NCI-H1105 (cell line): ENCODE measurements at regions not wholly inside any gene's neighbourhood (a gene's known extent, or its start where the extent isn't known, plus 50 kb on each side); places are given as distances from the start of the nearest gene placed in this dataset.

Experiments used
- DNase-seq: peaks from one replicate; lab custom pipeline; 2025; lab: John Stamatoyannopoulos, UW

DNA sequence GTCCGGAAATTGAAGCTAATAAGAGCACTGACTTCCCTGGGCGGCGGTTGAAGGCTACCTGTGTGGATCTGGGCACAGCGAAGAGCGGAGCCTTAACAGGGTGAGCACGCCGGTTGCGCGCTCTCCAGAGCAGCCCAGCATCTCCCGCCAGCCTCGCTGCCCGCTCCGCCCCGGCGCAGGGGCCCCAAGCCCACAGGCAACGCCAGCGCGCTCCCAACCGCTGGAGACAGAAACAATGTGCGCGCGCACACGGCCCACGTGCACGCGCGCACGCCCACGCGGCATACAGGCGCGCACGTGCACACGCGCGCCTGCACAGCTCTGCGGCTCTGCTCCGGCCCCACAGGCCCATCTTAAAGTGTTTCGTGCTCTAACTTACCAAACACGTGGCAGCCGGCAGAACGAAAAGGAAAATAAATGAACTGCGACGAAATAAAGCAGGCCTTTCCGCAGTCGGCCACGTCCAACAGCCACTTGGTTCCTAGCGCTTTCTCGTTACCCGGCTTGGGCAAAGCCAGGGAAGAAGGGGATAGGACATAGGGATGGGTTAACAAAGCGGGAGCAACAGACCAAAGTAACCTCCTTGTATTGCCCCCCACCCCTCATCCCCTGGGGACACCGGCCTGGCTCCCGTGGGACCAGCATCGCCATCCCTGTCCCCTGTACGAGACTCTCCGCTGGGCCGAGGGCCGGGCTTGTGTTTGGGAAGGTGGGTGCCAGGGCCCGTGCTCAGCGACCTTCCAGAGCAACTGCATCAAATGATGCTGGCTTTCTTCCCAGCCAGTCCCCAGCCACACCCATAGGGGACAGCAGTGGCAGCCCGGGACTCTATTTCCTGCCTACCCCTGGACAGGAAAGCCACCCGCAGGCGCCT is 203.7 kb downstream of the ABHD5 start:
- DNase-seq = no peak

DNA sequence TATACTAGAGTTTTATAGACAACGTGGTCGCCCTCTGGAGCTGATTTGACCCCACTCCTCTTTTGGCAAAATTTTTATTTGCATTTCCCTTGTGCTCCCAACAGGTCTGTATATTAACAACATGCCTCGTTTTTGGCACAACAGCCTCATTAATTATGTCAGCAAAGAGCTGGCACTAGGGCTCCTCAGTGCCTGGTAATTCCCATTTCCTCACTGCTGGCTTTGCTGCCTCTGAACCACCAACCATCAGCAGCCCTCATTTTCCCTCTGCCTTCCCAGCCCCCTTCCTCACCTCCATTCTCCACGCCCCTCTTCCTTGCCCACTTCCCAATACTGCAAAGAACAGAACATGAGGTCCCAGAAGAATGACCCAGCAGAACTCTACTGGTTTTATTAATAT is 204.8 kb downstream of the ABHD5 start:
- peak; percentile 17 for DNase-seq

DNA sequence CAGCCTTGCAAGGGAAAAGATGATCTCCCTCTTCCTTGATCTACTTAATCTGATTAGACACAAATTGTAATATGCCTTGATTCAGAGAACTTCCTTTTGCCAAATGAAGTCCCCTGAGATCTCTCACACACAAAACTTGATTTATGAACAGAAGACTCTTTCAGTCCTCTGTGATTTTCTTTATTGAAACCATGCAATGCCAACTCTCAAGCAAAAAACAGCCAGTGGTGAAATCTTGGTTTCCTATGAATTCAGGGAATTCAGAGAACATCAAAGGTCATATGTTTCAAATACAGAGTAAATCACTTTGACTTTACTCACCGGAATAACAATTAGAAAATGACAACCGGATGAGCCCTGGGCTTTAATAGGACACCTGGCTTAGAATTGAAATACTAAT is 211.7 kb downstream of the ABHD5 start:
- no peak for DNase-seq

DNA sequence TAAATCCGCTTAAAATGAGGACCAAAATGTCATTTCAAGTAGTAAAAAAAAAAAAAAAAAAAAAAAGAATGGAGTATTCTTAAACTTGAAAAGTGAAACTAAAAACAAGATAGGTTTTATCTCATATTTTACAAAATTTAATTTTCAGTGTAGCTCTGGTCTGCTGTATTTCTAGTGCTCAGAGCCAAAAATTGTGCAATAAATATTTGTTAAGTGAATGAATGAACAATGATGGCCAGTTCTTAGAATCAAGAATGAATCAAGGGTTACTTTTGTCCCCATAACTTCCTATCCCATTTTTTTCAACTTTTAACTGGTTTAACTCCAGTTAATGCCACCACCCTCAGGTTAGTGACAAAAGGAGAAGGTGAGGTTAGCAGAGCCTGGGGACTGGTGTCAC is 214.4 kb downstream of the ABHD5 start:
- no peak for DNase-seq

DNA sequence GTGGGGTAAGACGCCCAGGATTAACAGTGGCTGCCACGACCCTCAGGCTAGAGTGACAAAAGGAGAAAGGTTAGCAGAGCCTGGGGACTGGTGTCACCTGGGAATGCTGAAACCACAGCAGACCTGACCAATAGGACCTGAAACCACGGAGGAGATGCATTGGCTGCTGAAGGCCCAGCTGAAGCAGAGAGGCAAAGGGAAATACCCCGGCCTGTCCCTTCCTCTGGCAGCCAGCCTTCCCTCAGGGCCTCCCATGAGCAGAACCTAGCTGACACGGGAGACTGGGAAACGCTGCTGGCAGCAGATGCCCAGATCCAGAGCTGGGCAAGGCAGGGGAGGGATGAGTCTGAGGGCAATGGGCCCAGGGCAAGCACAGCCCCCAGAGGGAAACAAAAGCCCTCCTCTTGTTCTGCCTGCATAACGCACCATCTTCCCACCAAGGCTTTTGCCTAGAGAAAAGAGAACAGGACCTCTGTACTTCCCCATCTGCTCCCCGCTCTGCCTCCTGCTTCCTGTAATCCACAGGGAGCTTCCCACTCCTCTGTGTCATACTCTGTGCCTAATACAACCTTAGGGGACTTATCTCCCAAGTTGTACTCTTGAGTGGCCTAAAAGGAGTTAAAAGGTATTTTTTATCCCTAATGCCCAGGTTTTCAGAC is 216.2 kb downstream of the ABHD5 start:
- DNase-seq = no peak

DNA sequence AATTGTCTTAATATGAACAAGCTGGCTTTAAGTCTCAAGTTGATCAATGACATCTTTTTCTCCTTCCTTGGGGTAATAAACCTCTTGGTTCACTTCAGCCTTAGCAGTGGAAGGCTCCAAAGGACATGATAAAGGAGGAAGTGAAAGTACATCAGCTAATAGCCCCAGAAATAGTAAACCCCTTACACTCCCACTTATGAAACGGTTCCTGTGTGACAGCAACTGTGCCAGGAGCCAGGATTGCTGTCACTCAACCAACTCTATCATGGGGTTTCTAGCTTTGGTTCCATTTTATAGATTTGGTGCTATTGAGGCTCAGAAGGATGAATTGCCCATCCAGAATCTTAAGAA is 216.7 kb downstream of the ABHD5 start:
- no peak for DNase-seq

DNA sequence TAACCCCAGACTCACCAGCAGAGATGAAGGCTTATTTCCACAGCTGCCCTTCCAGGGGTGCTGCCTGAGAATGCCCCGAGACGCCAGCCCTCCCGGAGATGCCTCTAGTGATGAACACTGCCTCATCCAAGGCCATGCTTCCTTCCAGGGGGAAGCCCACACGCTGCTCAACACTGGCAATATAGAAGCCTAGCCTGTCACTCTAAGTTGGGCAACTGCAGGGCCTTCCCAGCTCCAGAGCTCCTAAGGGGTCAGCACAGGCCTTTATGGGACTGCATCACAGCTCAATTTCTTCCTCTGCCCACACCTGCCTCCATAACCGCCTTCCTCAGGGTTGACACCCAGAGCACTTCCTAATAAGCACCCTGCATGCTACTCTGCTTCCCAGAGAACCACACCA is 217.7 kb downstream of the ABHD5 start:
- no peak for DNase-seq

DNA sequence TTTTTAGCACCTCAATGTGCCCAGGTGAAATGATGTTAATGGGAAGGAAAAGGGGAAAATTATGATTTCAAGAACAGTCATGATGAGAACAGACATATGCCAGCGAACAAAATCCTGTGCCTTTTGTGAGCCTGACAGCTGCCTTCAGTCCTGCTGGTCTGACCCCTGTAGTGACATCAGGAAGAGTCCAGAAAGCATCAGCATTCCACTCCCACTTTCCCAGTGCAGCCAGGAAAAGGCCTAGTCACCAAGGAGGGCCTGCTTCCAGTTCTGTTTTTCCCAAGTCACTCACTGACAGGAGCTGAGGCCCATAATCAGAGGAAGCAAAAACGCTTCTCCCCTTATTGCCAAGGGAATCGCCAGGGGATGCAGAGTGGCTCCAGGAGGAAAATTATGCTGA is 218.4 kb downstream of the ABHD5 start:
- no peak for DNase-seq

DNA sequence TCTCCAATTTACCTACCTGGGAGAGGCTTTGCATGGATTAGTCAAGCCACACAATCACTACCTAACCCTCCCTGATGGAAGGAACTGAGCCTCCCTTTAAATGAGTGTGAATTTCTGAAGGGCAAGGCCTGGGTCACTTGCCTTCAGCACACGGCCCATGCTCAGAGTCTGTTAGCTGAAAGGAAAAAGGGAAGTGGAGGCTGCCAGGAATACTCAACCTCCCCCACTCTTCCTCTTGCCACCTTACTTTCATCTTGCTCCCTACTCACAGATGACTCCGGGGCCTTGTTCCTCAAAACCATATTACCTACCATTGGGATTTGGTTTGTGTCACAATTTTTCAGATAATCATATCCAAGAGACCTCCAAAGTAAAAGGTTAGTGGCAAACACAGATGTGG is 220.0 kb downstream of the ABHD5 start:
- DNase-seq = no peak

DNA sequence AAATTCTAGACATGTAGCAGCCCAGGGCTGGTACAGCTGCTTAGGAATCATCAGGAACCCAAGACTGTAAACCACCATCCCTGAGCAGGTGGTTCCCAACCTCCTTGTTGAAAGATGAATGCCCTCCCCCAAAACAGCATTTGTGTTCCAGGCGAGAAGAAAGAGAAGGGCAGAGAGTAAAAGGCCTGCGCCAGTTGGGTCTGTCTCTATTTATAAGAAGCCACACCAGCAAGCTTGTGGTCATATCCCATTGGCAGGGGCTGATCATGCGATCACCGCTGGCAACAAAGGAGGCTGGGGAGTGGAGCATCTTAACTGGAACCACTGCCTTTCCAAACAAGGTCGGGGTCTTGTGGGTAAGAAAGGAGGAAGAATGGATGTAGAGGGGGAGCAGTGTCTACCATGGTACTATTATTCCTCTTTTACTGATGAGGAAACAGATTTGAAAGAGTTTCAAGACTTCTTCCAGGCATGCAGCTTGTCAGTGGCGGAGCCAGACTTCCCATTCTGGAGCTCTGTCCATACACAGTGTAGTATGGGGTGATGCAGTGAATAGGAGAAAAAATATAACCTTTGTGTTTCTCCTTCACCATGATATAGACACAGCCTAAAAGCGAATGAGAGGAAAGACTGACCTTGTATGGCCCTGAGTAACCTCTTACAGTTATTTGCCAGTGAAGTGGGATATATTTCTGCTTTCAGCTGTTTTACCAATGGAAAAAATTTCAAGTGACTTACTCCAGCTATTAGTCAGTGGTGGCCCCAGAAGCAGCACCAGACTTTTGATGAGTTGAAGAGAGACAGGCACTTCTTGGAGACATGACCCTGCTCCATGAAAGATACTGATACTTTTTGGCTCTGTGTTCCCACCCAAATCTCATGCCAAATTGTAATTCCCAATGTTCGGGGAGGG is 222.6 kb downstream of the ABHD5 start:
- no peak for DNase-seq

DNA sequence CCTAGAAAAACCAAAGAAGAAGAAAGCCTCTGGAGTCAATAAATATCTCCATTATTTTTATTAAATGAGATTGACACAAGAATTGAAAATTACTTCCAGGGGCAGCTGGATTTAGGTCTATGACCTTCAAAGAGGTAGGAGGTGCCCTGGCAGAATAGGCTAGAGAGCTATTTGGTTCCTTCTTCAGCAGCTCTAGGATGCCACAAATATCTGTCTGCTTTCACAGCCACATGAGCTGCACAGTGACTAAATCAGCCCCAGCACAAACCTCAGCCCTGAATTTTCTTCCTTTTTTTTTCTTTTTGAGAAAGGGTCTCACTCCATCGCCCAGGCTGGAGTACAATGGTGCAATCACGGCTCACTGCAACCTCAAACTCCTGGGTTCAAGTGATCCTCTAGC is 223.5 kb downstream of the ABHD5 start:
- DNase-seq = no peak

DNA sequence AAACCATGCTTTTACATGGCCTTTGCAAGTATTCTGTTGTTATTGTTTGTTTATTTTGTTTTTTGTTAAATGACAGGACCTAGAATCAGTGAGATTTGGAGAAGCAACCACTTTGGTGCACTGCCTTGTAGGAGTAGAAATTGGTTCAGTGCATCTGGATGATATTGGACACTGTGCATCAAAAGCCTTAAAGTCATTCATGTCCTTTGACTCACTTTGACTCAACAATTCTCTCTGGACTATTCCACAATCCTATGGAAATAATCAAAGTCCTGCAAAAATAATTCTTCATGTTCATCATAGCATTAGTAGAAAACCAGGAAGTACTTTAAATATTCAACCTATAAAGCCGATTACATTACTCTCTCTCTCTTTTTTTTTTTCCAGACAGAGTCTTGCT is 224.8 kb downstream of the ABHD5 start:
- no peak for DNase-seq

DNA sequence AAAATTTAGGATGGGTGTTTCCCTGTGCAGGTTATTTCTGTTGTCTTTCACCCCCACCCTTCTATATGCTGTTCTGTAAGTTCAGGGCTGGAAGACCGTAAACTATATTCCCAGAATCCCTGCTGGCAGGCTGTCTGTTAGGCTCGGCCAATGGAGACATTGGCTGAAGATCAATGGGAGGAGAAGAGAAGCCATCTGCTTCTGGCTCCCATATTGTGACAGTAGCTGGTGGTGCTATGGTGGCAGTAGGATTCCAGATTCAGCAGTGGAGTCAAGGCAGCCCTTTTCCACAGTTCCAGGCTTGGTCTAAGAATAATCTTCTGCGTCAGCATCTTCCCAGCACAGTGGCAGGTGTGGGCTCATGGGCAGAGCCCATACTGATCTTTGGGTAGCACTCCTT is 226.6 kb downstream of the ABHD5 start:
- no peak for DNase-seq

DNA sequence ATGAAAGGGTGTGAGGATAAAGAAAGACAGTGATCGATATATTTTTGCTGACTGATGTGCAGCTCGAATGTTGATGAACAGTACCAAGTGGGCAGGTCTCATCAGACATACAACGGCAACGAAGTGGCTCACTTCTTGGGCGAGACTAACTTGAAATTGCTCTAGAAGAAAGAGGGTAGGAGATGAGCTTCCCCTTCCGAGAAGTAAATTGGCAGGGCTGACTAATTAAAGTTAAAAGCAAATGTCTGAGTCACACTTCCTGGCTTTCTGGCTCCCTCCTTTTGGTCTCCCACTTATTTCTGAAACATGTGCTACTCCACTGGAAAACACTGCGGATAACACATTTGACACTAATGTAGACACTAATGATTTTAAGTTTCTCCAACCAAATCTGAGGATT is 228.3 kb downstream of the ABHD5 start:
- DNase-seq = no peak

DNA sequence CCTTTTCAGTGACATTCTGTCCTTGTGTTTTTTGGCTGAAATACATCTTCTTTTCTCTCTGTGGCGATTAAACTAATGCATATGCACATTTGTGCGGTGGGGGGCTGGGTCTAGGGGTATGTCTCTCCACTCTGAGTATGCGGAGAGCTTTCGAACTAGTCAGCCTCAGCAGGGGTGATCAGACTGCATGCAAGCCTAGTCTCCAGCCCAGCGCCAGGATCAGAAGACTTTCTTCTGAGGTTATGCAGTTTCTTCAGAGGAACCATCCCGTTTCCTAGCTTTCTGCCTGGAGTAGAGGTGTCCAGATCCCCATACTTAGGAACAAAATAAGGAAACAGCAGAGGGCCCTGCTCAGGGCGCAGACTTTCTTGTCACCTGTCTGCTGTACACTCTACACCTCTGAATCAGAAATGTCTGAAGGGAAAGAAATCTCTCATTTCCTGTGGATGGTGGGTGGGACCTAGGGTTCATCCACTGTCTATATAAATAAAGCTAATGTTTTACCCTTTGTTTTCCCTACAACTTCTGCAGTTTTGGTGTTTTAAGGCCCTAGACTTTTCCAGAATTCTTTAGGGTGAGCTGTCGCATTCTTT is 230.4 kb downstream of the ABHD5 start:
- DNase-seq = no peak

DNA sequence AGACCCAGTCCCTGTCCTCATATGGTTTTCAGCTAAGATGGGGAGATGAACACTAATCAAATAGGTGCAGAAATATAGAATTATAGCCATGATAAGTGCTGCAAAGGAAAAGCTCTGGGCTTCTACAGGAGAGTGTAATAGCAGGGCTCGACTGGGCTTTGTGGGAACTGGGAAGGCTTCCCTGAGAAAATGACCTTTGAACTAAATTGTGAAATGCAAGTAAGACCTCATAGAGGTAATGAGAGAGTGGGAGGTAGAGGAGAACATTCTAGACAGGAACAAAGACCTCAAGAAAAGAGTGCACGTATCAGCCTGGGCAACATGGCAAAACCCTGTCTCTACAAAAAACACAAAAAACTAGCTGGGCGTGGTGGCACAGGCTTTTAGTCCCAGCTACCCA is 231.6 kb downstream of the ABHD5 start:
- DNase-seq = no peak

DNA sequence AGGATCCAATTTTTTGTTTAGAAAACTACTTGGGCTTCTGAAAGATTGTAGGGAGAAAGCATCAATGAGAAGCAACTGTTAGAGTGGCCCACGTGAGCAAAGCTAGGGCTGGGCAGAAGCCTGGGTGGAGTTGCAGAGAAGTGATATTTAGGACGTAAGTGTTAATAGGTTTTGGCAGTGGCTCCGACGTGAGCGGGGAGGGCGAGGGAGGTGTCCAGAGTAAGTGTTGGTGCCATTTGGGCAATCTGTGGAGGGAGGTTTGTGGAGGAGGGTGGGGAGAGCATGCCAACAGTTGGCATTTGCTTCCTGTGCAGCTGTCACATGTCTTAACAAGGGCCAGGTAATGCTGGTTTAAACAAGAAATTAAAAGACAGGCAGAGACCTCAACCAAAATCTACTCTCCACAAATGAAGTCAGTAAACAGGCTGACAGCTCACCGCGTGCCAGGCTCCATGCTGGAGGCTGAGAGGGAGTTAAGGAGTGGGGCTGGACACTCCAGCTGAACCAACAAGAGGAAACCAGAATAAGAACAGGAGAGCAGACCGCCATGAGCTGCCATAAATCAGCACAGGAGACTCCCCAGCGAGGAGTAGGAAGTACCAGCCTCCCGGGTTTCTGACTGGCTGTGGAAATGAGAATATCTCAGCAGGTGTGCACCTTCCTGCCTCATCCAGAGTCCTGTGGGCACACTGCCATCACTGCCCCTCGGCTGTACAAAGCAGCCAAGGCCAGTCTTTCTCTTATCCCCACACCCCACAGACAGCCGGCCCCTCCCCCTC is 232.6 kb downstream of the ABHD5 start:
- DNase-seq = peak; percentile 19

DNA sequence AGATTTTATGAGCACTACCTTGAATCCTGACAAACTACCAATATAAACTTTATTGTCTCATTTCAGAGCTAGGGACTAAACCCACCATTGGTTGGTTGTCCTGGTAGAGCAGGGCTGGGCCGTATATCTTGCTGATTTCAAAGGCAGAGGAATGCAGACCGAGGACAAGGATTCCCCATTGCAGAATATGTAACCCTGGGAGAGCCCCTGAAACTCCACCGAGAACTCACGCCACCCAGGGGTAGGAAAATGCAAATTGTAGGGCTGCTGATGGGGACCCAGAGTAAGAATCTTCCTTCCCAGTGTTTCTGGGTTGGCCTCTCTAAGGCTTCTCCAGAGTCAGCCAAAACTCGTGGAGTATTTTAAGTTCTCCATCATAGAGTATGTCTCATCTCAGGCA is 235.3 kb downstream of the ABHD5 start:
- DNase-seq = no peak

DNA sequence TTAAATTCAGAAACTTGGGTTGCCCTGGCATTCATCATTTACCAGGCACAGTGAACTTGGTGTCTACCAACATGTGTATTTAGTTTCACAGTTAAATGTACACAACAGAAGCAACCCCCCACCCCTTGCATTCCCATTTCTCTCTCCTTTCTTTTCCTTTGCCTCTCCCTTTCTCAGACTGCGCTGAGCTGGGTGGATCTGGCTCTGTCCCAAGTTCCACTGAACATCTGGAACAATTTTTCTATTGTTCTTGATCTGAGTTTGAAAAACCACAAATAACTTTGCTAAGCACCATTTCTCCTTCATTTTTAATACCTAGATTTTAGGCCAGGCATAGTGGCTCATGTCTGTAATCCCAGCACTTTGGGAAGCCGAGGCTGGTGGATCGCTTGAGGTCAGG is 242.2 kb downstream of the ABHD5 start:
- DNase-seq = no peak

DNA sequence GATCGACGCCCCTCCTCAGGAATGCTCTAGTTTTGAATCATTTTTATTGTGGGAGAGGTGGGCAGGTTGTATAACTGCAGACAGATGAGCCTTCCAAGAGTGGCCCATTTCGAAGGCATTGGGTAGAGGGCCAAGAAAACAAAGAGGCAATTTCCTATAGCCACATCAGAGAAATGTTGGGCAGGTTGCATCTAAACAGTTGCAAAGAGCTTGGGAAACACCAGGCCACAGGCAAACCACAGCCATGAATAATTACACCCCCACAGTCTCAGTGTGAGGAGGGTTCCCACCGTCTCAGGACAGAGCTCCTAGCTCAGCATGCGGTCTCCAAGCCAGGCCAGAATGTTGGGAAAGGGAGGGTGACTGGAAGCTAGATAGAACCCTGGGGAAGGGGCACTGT is 257.3 kb downstream of the ABHD5 start:
- no peak for DNase-seq

DNA sequence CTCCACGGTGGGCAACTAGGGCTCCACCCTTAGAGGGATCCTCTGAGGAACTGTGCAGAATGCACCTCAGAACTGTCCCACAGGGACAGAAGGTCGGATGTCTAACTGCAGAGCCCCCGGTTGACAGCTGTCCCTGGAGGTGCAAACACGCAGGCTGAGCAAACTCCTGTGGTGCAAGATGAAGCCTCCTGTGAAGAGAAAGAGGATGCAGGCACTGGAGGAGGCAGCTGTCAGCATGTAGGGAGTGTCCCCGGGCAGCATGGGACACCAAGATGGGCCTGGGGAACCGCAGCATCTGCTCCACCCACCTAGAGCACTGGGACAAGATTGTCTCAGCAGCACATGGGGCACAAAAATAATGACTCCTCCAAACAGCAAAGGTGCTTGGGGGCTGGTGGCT is 258.9 kb downstream of the ABHD5 start:
- DNase-seq = no peak

DNA sequence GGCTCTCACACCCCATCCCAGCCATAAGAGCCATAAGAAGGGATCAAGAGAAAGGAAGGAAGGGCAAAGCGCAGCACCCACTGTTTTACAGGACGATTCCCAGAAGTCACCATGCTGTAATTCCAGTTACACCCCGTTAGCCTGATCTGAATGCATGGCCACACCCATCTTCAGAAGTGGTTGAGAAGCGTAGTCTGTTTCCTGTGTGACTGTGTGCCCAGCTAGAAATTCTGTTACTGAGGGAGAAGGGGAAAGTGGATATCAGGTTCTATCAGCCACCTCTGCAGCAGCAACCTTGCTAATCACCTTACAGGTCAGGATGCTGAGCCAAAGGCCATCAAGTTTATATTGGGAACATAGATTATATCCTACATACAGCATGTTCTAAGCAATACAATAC is 260.0 kb downstream of the ABHD5 start:
- no peak for DNase-seq
